T47D (cell line): ENCODE measurements at regions not wholly inside any gene's neighbourhood (a gene's known extent, or its start where the extent isn't known, plus 50 kb on each side); places are given as distances from the start of the nearest gene placed in this dataset.

Experiments used
- DNase-seq, 2 experiments: peaks; one replicate each; pipeline versions ENCODE4 v3.0.0 to v3.0.0-alpha.2; 2011 to 2012; ENCODE audit warnings: low read depth in 1 of 2, low spot score in 1 of 2
- JUND ChIP-seq: IDR thresholded peaks from 2 replicates; pipeline ENCODE4 v1.6.1; 2012; ENCODE audit warnings: low read depth
- in situ Hi-C: cut with HindIII; loops from 2 replicates; pipeline ENCODE4 v1.10.0; 2016; ENCODE audit warnings: low sequenced_read_pairs, low pct_unique_long_range_greater_than_20kb

- DNase-seq, result no peak
- TF ChIP-seq JUND, result no peak
- in situ Hi-C loops, result no loop called here
These were observed 95.6 kb downstream of the CHST1 start for GRCh38 chr11:45569776-45570175.

- in situ Hi-C loops, result no loop called here
- no peak for DNase-seq
- TF ChIP-seq JUND, result no peak
These were observed 97.4 kb downstream of the CHST1 start for GRCh38 chr11:45568049-45568448.

GRCh38 chr11:45565446-45565988, 99.9 kb downstream of the CHST1 start:
- in situ Hi-C loops, result no loop called here
- TF ChIP-seq JUND, result no peak
- DNase-seq, result no peak

GRCh38 chr11:45563810-45564209, 101.6 kb downstream of the CHST1 start:
- TF ChIP-seq JUND, result no peak
- no peak for DNase-seq
- in situ Hi-C loops, result no loop called here

GRCh38 chr11:45563171-45563570, 102.3 kb downstream of the CHST1 start:
- in situ Hi-C loops, result no loop called here
- no peak for TF ChIP-seq JUND
- no peak for DNase-seq

GRCh38 chr11:45560913-45561281, 104.5 kb downstream of the CHST1 start:
- TF ChIP-seq JUND, result no peak
- in situ Hi-C loops, result no loop called here
- DNase-seq, result no peak

GRCh38 chr11:45560155-45560912, 105.1 kb downstream of the CHST1 start:
- DNase-seq, result no peak
- TF ChIP-seq JUND, result no peak
- in situ Hi-C loops, result no loop called here

GRCh38 chr11:45556851-45557707, 108.3 kb downstream of the CHST1 start:
- no peak for DNase-seq
- TF ChIP-seq JUND, result no peak
- in situ Hi-C loops, result no loop called here

- TF ChIP-seq JUND, result no peak
- in situ Hi-C loops, result no loop called here
- no peak for DNase-seq
These were observed 111.0 kb downstream of the CHST1 start for GRCh38 chr11:45554230-45554967.

GRCh38 chr11:45553383-45553936, 112.0 kb downstream of the CHST1 start:
- in situ Hi-C loops, result no loop called here
- TF ChIP-seq JUND, result no peak
- no peak for DNase-seq

- no peak for DNase-seq
- no peak for TF ChIP-seq JUND
- in situ Hi-C loops, result no loop called here
These were observed 114.2 kb downstream of the CHST1 start for GRCh38 chr11:45551191-45551713.

GRCh38 chr11:45549257-45549656, 116.2 kb downstream of the CHST1 start:
- no peak for TF ChIP-seq JUND
- no peak for DNase-seq
- in situ Hi-C loops, result no loop called here
